H9 (cell line): ENCODE measurements at regions not wholly inside any gene's neighbourhood (a gene's known extent, or its start where the extent isn't known, plus 50 kb on each side); places are given as distances from the start of the nearest gene placed in this dataset.

ENCODE experiments used
- DNase-seq: peaks from one replicate; pipeline ENCODE4 v3.0.0-alpha.2; 2017
- H2AFZ ChIP-seq: one replicate; pipeline ENCODE4 v1.6.1; 2013; ENCODE audit warnings: mild to moderate bottlenecking, low read length, control low read depth, moderate library complexity
- H2AK5ac ChIP-seq: 2 replicates; pipeline ENCODE4 v1.6.1; 2013; ENCODE audit warnings: low read length, control low read depth, mixed read lengths; ENCODE audit not compliant: insufficient read length
- H2BK120ac ChIP-seq: one replicate; pipeline ENCODE4 v1.6.1; 2013; ENCODE audit warnings: low read depth, mild to moderate bottlenecking, low read length, control low read depth, inconsistent platforms; ENCODE audit not compliant: poor library complexity, severe bottlenecking
- H2BK12ac ChIP-seq: 2 replicates; pipeline ENCODE4 v1.6.1; 2013; ENCODE audit warnings: low read length, control low read depth, mixed read lengths, low read depth; ENCODE audit not compliant: insufficient read length
- H2BK15ac ChIP-seq: 2 replicates; pipeline ENCODE4 v1.6.1; 2013; ENCODE audit warnings: low read depth, low read length, control low read depth
- H2BK20ac ChIP-seq: one replicate; pipeline ENCODE4 v1.6.1; 2013; ENCODE audit warnings: low read depth, mild to moderate bottlenecking, low read length, control low read depth, inconsistent platforms; ENCODE audit not compliant: poor library complexity, severe bottlenecking
- H2BK5ac ChIP-seq: 2 replicates; pipeline ENCODE4 v1.6.1; 2013; ENCODE audit warnings: low read length, control low read depth, mixed read lengths; ENCODE audit not compliant: insufficient read length
- H3K14ac ChIP-seq: 2 replicates; pipeline ENCODE4 v1.6.1; 2013; ENCODE audit warnings: low read length, control low read depth; ENCODE audit not compliant: insufficient read depth
- H3K18ac ChIP-seq: 2 replicates; pipeline ENCODE4 v1.6.1; 2013; ENCODE audit warnings: low read depth, mild to moderate bottlenecking, mixed read lengths, low read length, control low read depth; ENCODE audit not compliant: insufficient read length
- H3K23ac ChIP-seq: 2 replicates; pipeline ENCODE4 v1.6.1; 2013; ENCODE audit warnings: low read length, control low read depth, mixed read lengths, low read depth; ENCODE audit not compliant: insufficient read length
- H3K23me2 ChIP-seq: 2 replicates; pipeline ENCODE4 v1.6.1; 2013; ENCODE audit warnings: low read depth, mild to moderate bottlenecking, mixed read lengths, low read length, control low read depth; ENCODE audit not compliant: insufficient read length, poor library complexity, severe bottlenecking
- H3K27ac ChIP-seq: 2 replicates; pipeline ENCODE4 v1.5.1; 2013; ENCODE audit warnings: low read length, control low read depth, mixed read lengths, low read depth; ENCODE audit not compliant: insufficient read length
- H3K27me3 ChIP-seq: 2 replicates; pipeline ENCODE4 v1.6.1; 2013; ENCODE audit warnings: low read length, control low read depth, inconsistent platforms; ENCODE audit not compliant: insufficient read depth
- H3K4ac ChIP-seq: 2 replicates; pipeline ENCODE4 v1.6.1; 2013; ENCODE audit warnings: low read depth, mild to moderate bottlenecking, control low read depth, inconsistent platforms, low read length, moderate library complexity
- H3K4me1 ChIP-seq: 2 replicates; pipeline ENCODE4 v1.6.1; 2013; ENCODE audit warnings: low read length, control low read depth, inconsistent platforms; ENCODE audit not compliant: insufficient read depth
- H3K4me2 ChIP-seq: 2 replicates; pipeline ENCODE4 v1.6.1; 2013; ENCODE audit warnings: low read length, control low read depth, mixed read lengths; ENCODE audit not compliant: insufficient read length, insufficient read depth
- H3K56ac ChIP-seq: 2 replicates; pipeline ENCODE4 v1.6.1; 2013; ENCODE audit warnings: low read depth, mild to moderate bottlenecking, mixed read lengths, low read length, control low read depth; ENCODE audit not compliant: insufficient read length
- H3K79me1 ChIP-seq: 2 replicates; pipeline ENCODE4 v1.6.1; 2013; ENCODE audit warnings: low read depth, mild to moderate bottlenecking, moderate library complexity, low read length, control low read depth, inconsistent platforms; ENCODE audit not compliant: insufficient read depth, poor library complexity, severe bottlenecking
- H3K79me2 ChIP-seq: 2 replicates; pipeline ENCODE4 v1.6.1; 2013; ENCODE audit warnings: low read length, control low read depth, inconsistent platforms; ENCODE audit not compliant: insufficient read depth
- H3K9ac ChIP-seq: 2 replicates; pipeline ENCODE4 v1.6.1; 2013; ENCODE audit warnings: low read length, control low read depth, mixed read lengths; ENCODE audit not compliant: insufficient read length; ENCODE audit errors: extremely low read depth
- H3K9me3 ChIP-seq: one replicate; pipeline ENCODE4 v1.6.1; 2013; ENCODE audit warnings: low read depth, low read length, inconsistent platforms; ENCODE audit not compliant: control insufficient read depth
- H3T11ph ChIP-seq: one replicate; pipeline ENCODE4 v1.6.1; 2013; ENCODE audit warnings: mild to moderate bottlenecking, low read length, control low read depth, inconsistent platforms
- H4K20me1 ChIP-seq: one replicate; pipeline ENCODE4 v1.6.1; 2013; ENCODE audit not compliant: control insufficient read depth, insufficient read length, insufficient read depth
- H4K5ac ChIP-seq: 2 replicates; pipeline ENCODE4 v1.6.1; 2013; ENCODE audit warnings: low read depth, mild to moderate bottlenecking, mixed read lengths, low read length, control low read depth; ENCODE audit not compliant: insufficient read length
- H4K8ac ChIP-seq: replicated peaks from 2 replicates; pipeline ENCODE4 v1.6.1; 2013; ENCODE audit warnings: low read length, control low read depth, mixed read lengths, low read depth; ENCODE audit not compliant: insufficient read length
- H4K91ac ChIP-seq: 2 replicates; pipeline ENCODE4 v1.6.1; 2013; ENCODE audit warnings: low read depth, mild to moderate bottlenecking, moderate library complexity, mixed read lengths, low read length, control low read depth; ENCODE audit not compliant: insufficient read length
- H3K27ac Mint-ChIP-seq, 3 experiments: 2 replicates in 2 of 3; 3 replicates in 1 of 3; pipeline ENCODE4 v1.8.0; 2020 to 2021; ENCODE audit warnings: mixed read lengths in 3 of 3, mild to moderate bottlenecking in 1 of 3, moderate library complexity in 1 of 3
- H3K27me3 Mint-ChIP-seq: 2 replicates; pipeline ENCODE4 v1.8.0; 2021; ENCODE audit warnings: low read depth, mild to moderate bottlenecking, moderate library complexity, mixed read lengths
- H3K36me3 Mint-ChIP-seq, 3 experiments: 2 replicates in 2 of 3; 3 replicates in 1 of 3; pipeline ENCODE4 v1.8.0; 2020 to 2021; ENCODE audit warnings: low read depth in 3 of 3, mixed read lengths in 3 of 3; ENCODE audit not compliant: insufficient read depth in 1 of 3
- H3K4me1 Mint-ChIP-seq, 2 experiments: 2 replicates each; pipeline ENCODE4 v1.8.0; 2020; ENCODE audit warnings: mixed read lengths in 2 of 2
- H3K4me3 Mint-ChIP-seq, 2 experiments: 2 replicates in 1 of 2; 3 replicates in 1 of 2; pipeline ENCODE4 v1.8.0; 2020 to 2021; ENCODE audit warnings: mild to moderate bottlenecking in 2 of 2, mixed read lengths in 2 of 2, moderate library complexity in 1 of 2
- H3K9me3 Mint-ChIP-seq, 2 experiments: 2 replicates in 1 of 2; 3 replicates in 1 of 2; pipeline ENCODE4 v1.8.0; 2020; ENCODE audit warnings: mild to moderate bottlenecking in 2 of 2, mixed read lengths in 2 of 2, moderate library complexity in 1 of 2
- CTCF ChIP-seq: fragments of 200-600 bp; sonication (generic); conservative IDR thresholded peaks from 3 replicates; pipeline ENCODE4 v1.8.0; 2021; ENCODE audit warnings: antibody characterized with exemption, mild to moderate bottlenecking
- WGBS: extraction: QIAGEN DNeasy Blood & Tissue Kit; methylation state at CpG from one replicate; pipeline ENCODE4 v1.1.7; 2013; ENCODE audit warnings: missing lambda C conversion rate, low lambda C conversion rate, mixed read lengths; ENCODE audit not compliant: insufficient read length; ENCODE audit errors: extremely low coverage; 5-methylcytosine and 5-hydroxymethylcytosine counted together

GRCh38 chr17:34174496-34174895 lies 80.6 kb upstream of the CCL2 start:
- H4K20me1 ChIP-seq, result no peaks in the 10 kb centered on the region
- no peak overlapping the region for H3K14ac ChIP-seq
- no peak for DNase-seq
- no peak overlapping the region for H3K56ac ChIP-seq
- no peaks in the 10 kb centered on the region for H3K27me3 ChIP-seq
- Mint-ChIP-seq H3K4me1 (peaks cover 24 to 26% of the 10 kb centered on the region in 2 experiments), H3K36me3 (peaks cover 0 to 9% (median 7%) of the 10 kb centered on the region in 3 experiments; a peak in 4 of 7 replicates), H3K27ac (no peak overlapping the region), H3K9me3 (peaks cover 9 to 13% of the 10 kb centered on the region in 2 experiments), H3K27me3 (no peaks in the 10 kb centered on the region; the same call in 1 of the 2 replicates), H3K4me3 (no peak overlapping the region)
- H3T11ph ChIP-seq, result no peak overlapping the region
- H3K79me2 ChIP-seq, result no peaks in the 10 kb centered on the region
- H3K4me2 ChIP-seq, result no peak overlapping the region
- H3K9ac ChIP-seq, result no peak overlapping the region
- H4K8ac ChIP-seq, result no peak overlapping the region
- no peak overlapping the region for H2AFZ ChIP-seq
- no CpG with 5 or more reads among the region's 1 CpG for WGBS
- no peak overlapping the region for H3K27ac ChIP-seq
- H3K79me1 ChIP-seq, result no peaks in the 10 kb centered on the region
- H3K4me1 ChIP-seq, result peaks cover 3% of the 10 kb centered on the region; the same call in 1 of the 2 replicates
- no peak overlapping the region for H4K5ac ChIP-seq
- no peaks in the 10 kb centered on the region for H3K23me2 ChIP-seq
- H2AK5ac ChIP-seq, result no peak overlapping the region
- H4K91ac ChIP-seq, result no peak overlapping the region
- no peak overlapping the region for H2BK12ac ChIP-seq
- no peaks in the 10 kb centered on the region for H3K9me3 ChIP-seq
- no peak overlapping the region for H3K18ac ChIP-seq
- H2BK5ac ChIP-seq, result no peak overlapping the region
- no peak overlapping the region for H2BK20ac ChIP-seq
- no peak overlapping the region for H2BK15ac ChIP-seq
- TF ChIP-seq CTCF, result no peak
- H3K23ac ChIP-seq, result no peak overlapping the region
- H2BK120ac ChIP-seq, result no peak overlapping the region
- no peak overlapping the region for H3K4ac ChIP-seq
